ENCODE measurements at regions not wholly inside any gene's neighbourhood (a gene's known extent, or its start where the extent isn't known, plus 50 kb on each side); places are given as distances from the start of the nearest gene placed in this dataset.

DNA sequence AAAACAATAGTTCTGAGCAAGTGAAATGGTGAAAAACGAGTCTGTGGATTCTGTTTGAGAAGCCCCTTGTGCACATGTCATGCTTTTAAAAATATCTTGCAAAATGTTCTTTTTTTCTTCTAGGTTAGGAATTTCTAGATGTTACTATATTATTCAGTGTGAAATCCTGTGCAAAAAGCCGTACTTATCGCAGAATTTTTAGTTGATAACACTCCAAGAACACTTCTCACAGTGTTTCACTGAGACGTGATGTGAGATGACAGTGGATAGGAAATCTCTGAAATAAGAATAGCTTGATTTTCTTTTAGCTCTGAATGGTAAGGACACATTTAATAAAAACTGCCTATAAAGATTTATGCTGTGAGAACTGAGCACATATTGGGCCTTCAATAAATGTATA is 234.5 kb downstream of the SNAPC1 start:
- Histone ChIP-seq H3K4me2 (ENCODE audit: low read length) (no peak overlapping the region), H3K4ac (ENCODE audit: low read depth, low read length) (no peak overlapping the region), H3K4me1 (ENCODE audit: control insufficient read depth in 1 of 2, insufficient read depth in 2 of 2, low read length in 2 of 2) (no peaks in the 10 kb centered on the region), H2BK5ac (ENCODE audit: low read depth, low read length, poor library complexity) (no peak overlapping the region), H3K14ac (ENCODE audit: low read length) (no peak overlapping the region), H2BK120ac (ENCODE audit: insufficient read depth, low read length, poor library complexity) (no peak overlapping the region), H4K91ac (ENCODE audit: low read depth, low read length) (no peak overlapping the region), H3K18ac (ENCODE audit: low read length) (no peak overlapping the region), H3K79me1 (ENCODE audit: low read length) (no peaks in the 10 kb centered on the region), H2AK5ac (ENCODE audit: low read length) (no peak overlapping the region), H3K9me3 (ENCODE audit: insufficient read depth, low read depth, low read length) (no peaks in the 10 kb centered on the region), H3K36me3 (ENCODE audit: control insufficient read depth in 1 of 2, insufficient read depth in 2 of 2, low read length in 2 of 2) (no peaks in the 10 kb centered on the region), H3K4me3 (ENCODE audit: low read depth, low read length) (no peak overlapping the region), H3K27me3 (ENCODE audit: insufficient read depth, low read length) (no peaks in the 10 kb centered on the region), H4K12ac (ENCODE audit: low read depth, low read length) (no peak overlapping the region), H2BK12ac (ENCODE audit: low read length) (no peak overlapping the region), H3K23ac (ENCODE audit: low read length) (no peak overlapping the region), H2AFZ (ENCODE audit: insufficient read depth, low read length, poor library complexity) (no peak overlapping the region), H3K27ac (ENCODE audit: low read depth, low read length) (no peak overlapping the region), H3K79me2 (ENCODE audit: control insufficient read depth, insufficient read depth, low read length, poor library complexity) (no peaks in the 10 kb centered on the region), H3K9ac (ENCODE audit: low read length) (no peak overlapping the region), H4K8ac (ENCODE audit: low read depth, low read length) (no peak overlapping the region)
- no peak for DNase-seq
- WGBS (ENCODE audit: extremely low coverage, insufficient coverage, insufficient read length) = no CpG with 5 or more reads among the region's 4 CpGs

DNA sequence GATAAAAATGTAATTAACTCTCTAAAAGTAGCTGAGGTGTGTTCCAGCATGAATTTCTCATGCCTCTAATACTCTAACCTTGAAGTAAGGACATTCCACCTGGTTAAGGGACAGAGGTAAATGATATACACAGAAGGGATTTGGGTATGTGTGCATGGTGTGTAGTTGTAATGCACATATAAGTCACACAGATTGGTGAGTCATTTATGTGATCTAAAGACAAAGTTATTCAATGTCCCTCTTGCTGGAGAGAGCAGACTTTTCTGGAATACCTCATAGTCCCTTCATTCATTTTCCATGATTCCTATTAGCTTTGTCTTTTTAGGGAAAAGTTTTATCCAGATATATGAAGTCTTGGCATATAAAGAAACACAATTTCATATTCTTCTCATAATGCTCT is 234.9 kb downstream of the SNAPC1 start:
- Histone ChIP-seq H3K18ac (ENCODE audit: low read length) (no peak overlapping the region), H3K23ac (ENCODE audit: low read length) (no peak overlapping the region), H3K27ac (ENCODE audit: low read depth, low read length) (no peak overlapping the region), H3K4me1 (ENCODE audit: control insufficient read depth in 1 of 2, insufficient read depth in 2 of 2, low read length in 2 of 2) (peaks cover 0 to under 1% of the 10 kb centered on the region in 2 experiments), H3K14ac (ENCODE audit: low read length) (no peak overlapping the region), H2BK5ac (ENCODE audit: low read depth, low read length, poor library complexity) (no peak overlapping the region), H3K9ac (ENCODE audit: low read length) (no peak overlapping the region), H3K79me1 (ENCODE audit: low read length) (no peaks in the 10 kb centered on the region), H3K36me3 (ENCODE audit: control insufficient read depth in 1 of 2, insufficient read depth in 2 of 2, low read length in 2 of 2) (no peaks in the 10 kb centered on the region), H4K8ac (ENCODE audit: low read depth, low read length) (no peak overlapping the region), H3K27me3 (ENCODE audit: insufficient read depth, low read length) (no peaks in the 10 kb centered on the region), H3K4me2 (ENCODE audit: low read length) (no peak overlapping the region), H3K4ac (ENCODE audit: low read depth, low read length) (no peak overlapping the region), H4K91ac (ENCODE audit: low read depth, low read length) (no peak overlapping the region), H4K12ac (ENCODE audit: low read depth, low read length) (no peak overlapping the region), H2BK12ac (ENCODE audit: low read length) (no peak overlapping the region), H3K4me3 (ENCODE audit: low read depth, low read length) (no peak overlapping the region), H2AK5ac (ENCODE audit: low read length) (no peak overlapping the region), H2BK120ac (ENCODE audit: insufficient read depth, low read length, poor library complexity) (no peak overlapping the region), H2AFZ (ENCODE audit: insufficient read depth, low read length, poor library complexity) (no peak overlapping the region), H3K79me2 (ENCODE audit: control insufficient read depth, insufficient read depth, low read length, poor library complexity) (no peaks in the 10 kb centered on the region), H3K9me3 (ENCODE audit: insufficient read depth, low read depth, low read length) (no peaks in the 10 kb centered on the region)
- DNase-seq = no peak

DNA sequence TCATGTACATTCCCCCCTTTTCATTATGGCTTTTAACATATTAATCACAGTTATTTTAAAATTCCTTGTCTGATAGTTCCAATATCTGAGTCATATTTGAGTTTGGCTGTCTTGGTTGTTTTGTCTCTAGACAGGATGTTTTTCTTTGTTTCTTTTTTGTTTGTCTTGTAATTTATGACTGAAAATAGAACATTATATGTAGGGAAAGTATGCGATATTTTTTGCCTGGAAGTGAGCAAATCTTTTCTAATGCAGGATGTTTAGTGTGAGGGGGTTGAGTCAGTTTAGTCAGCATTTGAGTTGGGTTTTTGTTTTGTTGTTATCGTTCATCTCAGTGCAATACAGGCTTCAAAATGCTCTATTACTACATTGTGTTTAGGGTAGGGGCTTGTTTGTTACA is 239.7 kb downstream of the SNAPC1 start:
- Histone ChIP-seq H3K79me2 (ENCODE audit: control insufficient read depth, insufficient read depth, low read length, poor library complexity) (no peaks in the 10 kb centered on the region), H2BK120ac (ENCODE audit: insufficient read depth, low read length, poor library complexity) (no peak overlapping the region), H3K36me3 (ENCODE audit: control insufficient read depth in 1 of 2, insufficient read depth in 2 of 2, low read length in 2 of 2) (no peaks in the 10 kb centered on the region), H3K23ac (ENCODE audit: low read length) (no peak overlapping the region), H2BK5ac (ENCODE audit: low read depth, low read length, poor library complexity) (no peak overlapping the region), H3K4me1 (ENCODE audit: control insufficient read depth in 1 of 2, insufficient read depth in 2 of 2, low read length in 2 of 2) (peaks cover 0 to 4% of the 10 kb centered on the region in 2 experiments), H4K91ac (ENCODE audit: low read depth, low read length) (no peak overlapping the region), H4K8ac (ENCODE audit: low read depth, low read length) (no peak overlapping the region), H3K79me1 (ENCODE audit: low read length) (no peaks in the 10 kb centered on the region), H3K14ac (ENCODE audit: low read length) (no peak overlapping the region), H2AFZ (ENCODE audit: insufficient read depth, low read length, poor library complexity) (no peak overlapping the region), H3K4me2 (ENCODE audit: low read length) (no peak overlapping the region), H3K9me3 (ENCODE audit: insufficient read depth, low read depth, low read length) (peaks cover 2% of the 10 kb centered on the region), H3K9ac (ENCODE audit: low read length) (no peak overlapping the region), H3K27me3 (ENCODE audit: insufficient read depth, low read length) (no peaks in the 10 kb centered on the region), H3K4ac (ENCODE audit: low read depth, low read length) (no peak overlapping the region), H3K18ac (ENCODE audit: low read length) (no peak overlapping the region), H2AK5ac (ENCODE audit: low read length) (no peak overlapping the region), H3K27ac (ENCODE audit: low read depth, low read length) (no peak overlapping the region), H3K4me3 (ENCODE audit: low read depth, low read length) (no peak overlapping the region), H2BK12ac (ENCODE audit: low read length) (no peak overlapping the region), H4K12ac (ENCODE audit: low read depth, low read length) (no peak overlapping the region)
- DNase-seq = no peak
- no CpG with 5 or more reads among the region's 2 CpGs for WGBS (ENCODE audit: extremely low coverage, insufficient coverage, insufficient read length)

DNA sequence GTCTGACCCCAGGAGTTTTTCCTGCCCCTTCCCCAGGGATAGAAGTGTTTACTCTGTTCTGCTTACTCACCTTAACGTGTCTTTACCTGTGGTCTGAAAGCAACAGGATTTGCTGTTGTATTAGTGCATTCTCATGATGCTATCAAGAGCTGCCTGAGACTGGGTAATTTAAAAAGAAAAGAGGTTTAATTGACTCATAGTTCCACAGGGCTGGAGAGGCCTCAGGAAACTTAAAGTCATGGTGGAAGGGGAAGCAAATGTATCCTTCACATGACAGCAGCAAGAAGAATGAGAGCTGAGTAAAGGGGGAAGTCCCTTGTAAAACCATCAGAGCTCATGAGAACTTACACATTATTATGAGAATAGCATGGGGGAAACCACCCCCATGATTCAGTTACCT is 240.4 kb downstream of the SNAPC1 start:
- Histone ChIP-seq H2BK5ac (ENCODE audit: low read depth, low read length, poor library complexity) (no peak overlapping the region), H2AFZ (ENCODE audit: insufficient read depth, low read length, poor library complexity) (no peak overlapping the region), H3K9me3 (ENCODE audit: insufficient read depth, low read depth, low read length) (peaks cover 2% of the 10 kb centered on the region), H3K18ac (ENCODE audit: low read length) (no peak overlapping the region), H3K4me1 (ENCODE audit: control insufficient read depth in 1 of 2, insufficient read depth in 2 of 2, low read length in 2 of 2) (peaks cover 0 to 4% of the 10 kb centered on the region in 2 experiments), H3K23ac (ENCODE audit: low read length) (no peak overlapping the region), H2AK5ac (ENCODE audit: low read length) (no peak overlapping the region), H3K36me3 (ENCODE audit: control insufficient read depth in 1 of 2, insufficient read depth in 2 of 2, low read length in 2 of 2) (no peaks in the 10 kb centered on the region), H3K4me2 (ENCODE audit: low read length) (no peak overlapping the region), H3K4me3 (ENCODE audit: low read depth, low read length) (no peak overlapping the region), H4K12ac (ENCODE audit: low read depth, low read length) (no peak overlapping the region), H3K27me3 (ENCODE audit: insufficient read depth, low read length) (no peaks in the 10 kb centered on the region), H3K14ac (ENCODE audit: low read length) (no peak overlapping the region), H3K4ac (ENCODE audit: low read depth, low read length) (no peak overlapping the region), H3K79me1 (ENCODE audit: low read length) (no peaks in the 10 kb centered on the region), H3K27ac (ENCODE audit: low read depth, low read length) (no peak overlapping the region), H4K8ac (ENCODE audit: low read depth, low read length) (no peak overlapping the region), H2BK12ac (ENCODE audit: low read length) (no peak overlapping the region), H3K9ac (ENCODE audit: low read length) (no peak overlapping the region), H2BK120ac (ENCODE audit: insufficient read depth, low read length, poor library complexity) (no peak overlapping the region), H3K79me2 (ENCODE audit: control insufficient read depth, insufficient read depth, low read length, poor library complexity) (no peaks in the 10 kb centered on the region), H4K91ac (ENCODE audit: low read depth, low read length) (no peak overlapping the region)
- whole genome bisulfite sequencing (ENCODE audit: extremely low coverage, insufficient coverage, insufficient read length) = no CpG with 5 or more reads among the region's 1 CpG
- DNase-seq = no peak

All from trophoblast cell (in vitro differentiated cells and primary cell).